HUES6 (cell line): ENCODE measurements at regions not wholly inside any gene's neighbourhood (a gene's known extent, or its start where the extent isn't known, plus 50 kb on each side); places are given as distances from the start of the nearest gene placed in this dataset.

Experiments
- H3K27ac ChIP-seq: 2 replicates; pipeline ENCODE4 v1.7.0; 2013; ENCODE audit warnings: low read depth, mild to moderate bottlenecking, low read length, inconsistent platforms
- H3K27me3 ChIP-seq: 2 replicates; pipeline ENCODE4 v1.6.1; 2013; ENCODE audit warnings: low read length; ENCODE audit not compliant: control insufficient read depth, insufficient read depth
- H3K36me3 ChIP-seq: 2 replicates; pipeline ENCODE4 v1.6.1; 2013; ENCODE audit warnings: low read length; ENCODE audit not compliant: control insufficient read depth, insufficient read depth
- H3K4me1 ChIP-seq: 2 replicates; pipeline ENCODE4 v1.6.1; 2013; ENCODE audit warnings: low read length; ENCODE audit not compliant: control insufficient read depth, insufficient read depth
- H3K4me3 ChIP-seq: 2 replicates; pipeline ENCODE4 v1.5.1; 2013; ENCODE audit warnings: low read depth, low read length
- H3K9ac ChIP-seq: one replicate; pipeline ENCODE4 v1.6.1; 2013; ENCODE audit warnings: mild to moderate bottlenecking, low read length
- H3K9me3 ChIP-seq: 2 replicates; pipeline ENCODE4 v1.6.1; 2013; ENCODE audit warnings: low read depth, low read length; ENCODE audit not compliant: control insufficient read depth, insufficient read depth

DNA sequence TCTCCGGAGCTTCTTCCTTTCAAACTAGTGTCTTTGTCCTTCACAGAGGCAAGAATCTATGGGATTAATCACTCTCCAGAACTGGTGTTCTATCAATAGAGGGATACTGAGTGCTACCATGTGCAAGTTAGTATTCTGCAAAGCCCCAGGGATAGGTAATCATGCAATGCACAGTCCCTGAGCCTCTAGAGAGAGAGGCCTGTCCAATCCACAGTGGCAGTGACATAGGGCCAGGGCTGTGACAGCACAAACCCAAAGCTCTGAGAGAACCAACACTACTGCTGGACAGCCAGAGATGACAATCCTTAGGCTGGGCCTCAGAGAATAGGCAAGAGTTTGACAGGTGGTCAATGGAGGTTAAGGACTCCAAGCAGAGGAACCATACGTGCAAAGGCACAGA, 66.8 kb upstream of the USP47 start:
- Histone ChIP-seq H3K9me3 (no peaks in the 10 kb centered on the region), H3K27me3 (peaks cover 15% of the 10 kb centered on the region; the same call in 1 of the 2 replicates)

DNA sequence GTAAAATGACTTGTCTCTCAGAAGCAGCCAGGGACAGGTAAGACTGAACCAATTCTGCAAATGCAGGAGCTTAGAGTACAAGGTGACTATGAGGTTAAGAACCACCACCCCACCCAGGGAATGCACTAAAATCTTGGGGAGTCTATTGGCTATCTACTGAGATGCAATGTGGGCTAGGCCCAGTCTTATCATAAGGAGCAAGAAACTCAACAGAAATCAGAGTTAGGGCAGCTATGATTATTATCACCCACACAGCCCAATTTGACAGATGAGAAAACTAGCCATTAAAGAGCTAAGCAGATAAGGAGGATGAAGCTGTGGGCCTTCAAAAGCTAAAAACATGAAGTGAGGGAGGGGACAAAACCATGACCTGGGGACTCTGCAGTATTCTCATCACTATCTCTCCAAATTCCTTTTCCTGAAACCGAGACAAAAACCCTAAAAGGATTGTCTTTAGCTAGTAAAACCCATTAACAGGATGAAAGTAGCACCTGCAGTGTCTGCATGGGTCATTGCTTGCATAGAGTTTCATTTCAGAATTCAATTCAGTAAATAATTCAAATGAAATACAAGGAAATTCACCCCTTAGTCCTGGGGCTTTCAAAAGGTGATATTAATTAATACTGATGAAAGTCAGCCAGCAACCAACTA, 68.8 kb upstream of the USP47 start:
- no peaks in the 10 kb centered on the region for H3K36me3 ChIP-seq
- no peaks in the 10 kb centered on the region for H3K4me1 ChIP-seq
- H3K9me3 ChIP-seq = no peaks in the 10 kb centered on the region
- H3K27ac ChIP-seq = no peak overlapping the region
- no peak overlapping the region for H3K9ac ChIP-seq
- peaks cover 11% of the 10 kb centered on the region; the same call in 1 of the 2 replicates for H3K27me3 ChIP-seq
- H3K4me3 ChIP-seq = no peak overlapping the region

More for the DNA sequence above, 66.8 kb upstream of the USP47 start:
- H3K4me1 ChIP-seq = no peaks in the 10 kb centered on the region
- H3K27ac ChIP-seq = no peak overlapping the region
- H3K9ac ChIP-seq = no peak overlapping the region
- H3K4me3 ChIP-seq = no peak overlapping the region
- no peaks in the 10 kb centered on the region for H3K36me3 ChIP-seq

- no peak overlapping the region for H3K27ac ChIP-seq
- no peak overlapping the region for H3K4me3 ChIP-seq
- H3K36me3 ChIP-seq = no peaks in the 10 kb centered on the region
- H3K27me3 ChIP-seq = peaks cover 4% of the 10 kb centered on the region; the same call in 1 of the 2 replicates
- H3K9me3 ChIP-seq = no peaks in the 10 kb centered on the region
- H3K9ac ChIP-seq = no peak overlapping the region
- H3K4me1 ChIP-seq = no peaks in the 10 kb centered on the region
Observed at GRCh38 chr11:11770921-11771486, 70.8 kb upstream of the USP47 start.

GRCh38 chr11:11770296-11770695, 71.5 kb upstream of the USP47 start:
- Histone ChIP-seq H3K27me3 (peaks cover 4% of the 10 kb centered on the region; the same call in 1 of the 2 replicates), H3K4me1 (no peaks in the 10 kb centered on the region), H3K36me3 (no peaks in the 10 kb centered on the region), H3K27ac (no peak overlapping the region), H3K4me3 (no peak overlapping the region), H3K9ac (no peak overlapping the region), H3K9me3 (no peaks in the 10 kb centered on the region)

- no peaks in the 10 kb centered on the region for H3K36me3 ChIP-seq
- no peak overlapping the region for H3K9ac ChIP-seq
- peaks cover 4% of the 10 kb centered on the region; the same call in 1 of the 2 replicates for H3K27me3 ChIP-seq
- H3K4me1 ChIP-seq = no peaks in the 10 kb centered on the region
- H3K27ac ChIP-seq = no peak overlapping the region
- H3K4me3 ChIP-seq = no peak overlapping the region
- H3K9me3 ChIP-seq = no peaks in the 10 kb centered on the region
Observed at GRCh38 chr11:11769782-11770181, 72.0 kb upstream of the USP47 start.

GRCh38 chr11:11769362-11769761, 72.4 kb upstream of the USP47 start:
- Histone ChIP-seq H3K27me3 (peaks cover 4% of the 10 kb centered on the region; the same call in 1 of the 2 replicates), H3K4me3 (no peak overlapping the region), H3K4me1 (no peaks in the 10 kb centered on the region), H3K27ac (no peak overlapping the region), H3K9me3 (no peaks in the 10 kb centered on the region), H3K9ac (no peak overlapping the region), H3K36me3 (no peaks in the 10 kb centered on the region)

DNA sequence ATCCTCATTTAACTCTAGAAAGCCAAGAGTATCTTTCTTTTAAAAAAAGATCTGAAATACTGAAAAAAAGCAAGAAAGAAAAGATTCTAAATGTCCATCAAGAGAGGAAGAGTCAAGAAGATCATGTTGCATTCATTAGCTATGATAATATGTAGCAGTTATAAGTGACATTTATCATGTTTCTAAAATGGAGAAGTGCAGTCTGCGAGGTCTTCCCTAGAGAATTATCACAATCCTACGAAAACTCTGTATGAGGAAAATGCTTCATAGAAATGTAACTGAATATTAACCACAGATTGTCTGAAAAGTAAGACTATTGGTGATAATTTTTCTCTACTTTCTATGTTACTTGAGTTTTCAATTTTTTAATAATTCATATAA, 77.4 kb upstream of the USP47 start:
- H3K9me3 ChIP-seq = no peaks in the 10 kb centered on the region
- H3K27ac ChIP-seq = no peak overlapping the region
- H3K4me1 ChIP-seq = no peaks in the 10 kb centered on the region
- no peak overlapping the region for H3K4me3 ChIP-seq
- H3K9ac ChIP-seq = no peak overlapping the region
- H3K36me3 ChIP-seq = no peaks in the 10 kb centered on the region
- no peaks in the 10 kb centered on the region; the same call in 1 of the 2 replicates for H3K27me3 ChIP-seq

- Histone ChIP-seq H3K4me3 (no peak overlapping the region), H3K27me3 (0 out of 2 replicates have a peak, but pooled peaks cover 3% of the 10 kb centered on the region), H3K27ac (no peak overlapping the region), H3K9ac (no peak overlapping the region), H3K36me3 (no peaks in the 10 kb centered on the region), H3K9me3 (no peaks in the 10 kb centered on the region), H3K4me1 (no peaks in the 10 kb centered on the region)
Observed at GRCh38 chr11:11763796-11764422, 77.9 kb upstream of the USP47 start.

DNA sequence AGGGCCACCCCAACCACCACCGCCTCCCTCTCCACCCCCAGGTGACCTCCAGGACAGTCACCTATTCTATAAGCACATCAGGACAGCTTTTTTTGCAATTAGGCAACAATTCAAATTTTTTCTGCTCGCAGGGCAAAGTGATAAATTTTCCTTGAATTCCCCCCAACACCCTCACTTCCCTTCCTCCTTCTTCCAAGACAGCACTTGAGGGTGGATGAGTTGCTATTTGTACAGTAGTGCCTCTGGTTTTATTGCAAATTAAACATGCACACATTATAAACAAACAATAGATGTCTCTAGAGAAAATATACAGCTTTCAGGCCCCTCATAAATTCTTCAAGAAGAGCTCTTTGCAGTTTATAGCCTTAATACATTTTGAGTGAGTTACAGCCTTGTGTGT, 80.9 kb upstream of the USP47 start:
- Histone ChIP-seq H3K4me1 (peaks cover 3% of the 10 kb centered on the region; the same call in 1 of the 2 replicates), H3K9ac (no peak overlapping the region), H3K36me3 (no peaks in the 10 kb centered on the region), H3K9me3 (no peaks in the 10 kb centered on the region), H3K4me3 (no peak overlapping the region), H3K27ac (no peak overlapping the region), H3K27me3 (0 out of 2 replicates have a peak, but pooled peaks cover 3% of the 10 kb centered on the region)

DNA sequence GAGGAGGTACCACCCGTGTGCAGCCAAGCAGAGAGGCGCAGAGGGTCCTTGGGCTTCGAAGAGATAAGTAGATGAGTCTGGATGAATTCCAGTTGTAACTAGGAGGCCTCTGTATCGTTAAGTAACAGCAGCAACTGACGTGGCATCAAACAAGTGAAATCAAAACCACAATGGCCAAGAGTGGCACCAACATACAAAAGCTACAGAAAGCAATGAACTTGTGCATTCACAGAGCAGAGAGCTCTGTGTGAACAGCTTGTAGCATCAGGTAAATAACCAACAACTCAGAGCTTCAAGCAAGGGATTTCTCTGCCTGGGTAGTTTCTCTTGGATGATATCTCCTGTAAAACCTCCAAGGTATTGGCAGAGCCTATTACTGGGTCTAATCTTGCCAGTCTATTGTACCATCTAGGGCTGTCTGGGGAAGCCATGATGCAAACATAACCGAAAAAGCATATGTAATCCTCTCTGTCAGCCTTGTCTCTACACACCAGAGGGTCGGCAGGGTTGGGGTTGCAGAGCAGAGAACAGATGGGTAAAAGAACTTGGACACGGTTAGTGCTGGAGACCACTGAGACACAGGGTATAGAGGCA, 83.1 kb upstream of the USP47 start:
- H3K4me1 ChIP-seq = peaks cover 3% of the 10 kb centered on the region; the same call in 1 of the 2 replicates
- H3K9ac ChIP-seq = no peak overlapping the region
- H3K36me3 ChIP-seq = no peaks in the 10 kb centered on the region
- H3K4me3 ChIP-seq = no peak overlapping the region
- H3K9me3 ChIP-seq = no peaks in the 10 kb centered on the region
- H3K27me3 ChIP-seq = 0 out of 2 replicates have a peak, but pooled peaks cover 3% of the 10 kb centered on the region
- H3K27ac ChIP-seq = no peak overlapping the region

- no peak overlapping the region for H3K9ac ChIP-seq
- H3K4me1 ChIP-seq = peaks cover 5% of the 10 kb centered on the region
Observed at GRCh38 chr11:11757909-11758308, 83.9 kb upstream of the USP47 start.

More at GRCh38 chr11:11757909-11758308, 83.9 kb upstream of the USP47 start:
- Histone ChIP-seq H3K4me3 (no peak overlapping the region), H3K27me3 (0 out of 2 replicates have a peak, but pooled peaks cover 3% of the 10 kb centered on the region), H3K27ac (no peak overlapping the region), H3K9me3 (no peaks in the 10 kb centered on the region), H3K36me3 (no peaks in the 10 kb centered on the region)
